ENCODE measurements at regions not wholly inside any gene's neighbourhood (a gene's known extent, or its start where the extent isn't known, plus 50 kb on each side); places are given as distances from the start of the nearest gene placed in this dataset.
A peak's percentile ranks its signal among the peaks of the same experiment; 100 is the strongest.

GRCh38 chr2:147468963-147469362, 375.9 kb upstream of the ACVR2A start:
- ChIA-PET POLR2A (ENCODE audit: low non-redundant PET) (no interaction called here), CTCF (no interaction called here)
- BruUV-seq (replicated peaks): no TSS peak
- Histone ChIP-seq H3K36me3 (ENCODE audit: insufficient read depth, low read length, poor library complexity, severe bottlenecking) (no peaks in the 10 kb centered on the region), H3K27me3 (replicated peaks; ENCODE audit: insufficient read depth, low read depth, low read length, poor library complexity) (no peaks in the 10 kb centered on the region), H3K4me1 (ENCODE audit: insufficient read depth, low read length, poor library complexity, severe bottlenecking) (peaks cover 42% of the 10 kb centered on the region), H3K9me3 (ENCODE audit: low read depth, low read length, poor library complexity, severe bottlenecking) (no peaks in the 10 kb centered on the region), H3K4me3 (ENCODE audit: low read depth, low read length, poor library complexity, severe bottlenecking) (no peak overlapping the region), H3K27ac (ENCODE audit: low read depth, low read length, poor library complexity, severe bottlenecking) (peak overlapping the region; percentile 19)
- DNase-seq (ENCODE audit: low spot score): no peak
- intact Hi-C loops (cut with micrococcal nuclease; ENCODE audit: unreplicated experiment): no loop called here
- TF ChIP-seq EZH2 (IDR thresholded peaks at IDR 0.05; ENCODE audit: borderline replicate concordance, low read depth, low read length, poor library complexity, severe bottlenecking) (no peak), CTCF (conservative IDR thresholded peaks at IDR 0.05; ENCODE audit: low read depth, low read length) (no peak)

GRCh38 chr2:147468349-147468748, 376.5 kb upstream of the ACVR2A start:
- intact Hi-C loops (cut with micrococcal nuclease; ENCODE audit: unreplicated experiment): no loop called here
- DNase-seq (ENCODE audit: low spot score): peak; percentile 13
- no peaks in the 10 kb centered on the region for H3K27me3 ChIP-seq (replicated peaks; ENCODE audit: insufficient read depth, low read depth, low read length, poor library complexity)
- H3K9me3 ChIP-seq (ENCODE audit: low read depth, low read length, poor library complexity, severe bottlenecking): no peaks in the 10 kb centered on the region
- H3K4me1 ChIP-seq (ENCODE audit: insufficient read depth, low read length, poor library complexity, severe bottlenecking): peaks cover 42% of the 10 kb centered on the region
- no TSS peak for BruUV-seq (replicated peaks)
- no peaks in the 10 kb centered on the region for H3K36me3 ChIP-seq (ENCODE audit: insufficient read depth, low read length, poor library complexity, severe bottlenecking)
- no peak for TF ChIP-seq CTCF (conservative IDR thresholded peaks at IDR 0.05; ENCODE audit: low read depth, low read length)
- TF ChIP-seq EZH2 (IDR thresholded peaks at IDR 0.05; ENCODE audit: borderline replicate concordance, low read depth, low read length, poor library complexity, severe bottlenecking): no peak
- no peak overlapping the region for H3K27ac ChIP-seq (ENCODE audit: low read depth, low read length, poor library complexity, severe bottlenecking)
- CTCF ChIA-PET: no interaction called here
- no peak overlapping the region for H3K4me3 ChIP-seq (ENCODE audit: low read depth, low read length, poor library complexity, severe bottlenecking)
- POLR2A ChIA-PET (ENCODE audit: low non-redundant PET): no interaction called here

DNA sequence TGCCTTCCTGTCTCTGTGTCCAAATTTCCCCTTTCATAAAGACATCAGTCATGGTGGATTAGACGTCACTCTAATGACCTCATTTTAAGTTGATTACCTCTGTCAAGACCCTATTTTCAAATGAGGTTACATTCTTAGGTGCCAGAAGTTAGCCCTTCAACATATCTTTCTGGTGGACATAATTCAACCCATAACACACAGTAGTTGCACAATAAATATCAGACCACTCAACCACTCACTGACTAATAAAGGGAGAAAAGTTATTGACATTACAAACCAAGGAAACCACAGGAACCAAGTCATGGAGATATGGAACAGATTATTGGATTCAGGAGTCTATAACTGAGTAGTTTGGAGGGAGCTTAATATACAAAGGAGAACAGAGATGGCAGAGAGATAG, 377.4 kb upstream of the ACVR2A start:
- CTCF ChIA-PET: no interaction called here
- no peak for TF ChIP-seq EZH2 (IDR thresholded peaks at IDR 0.05; ENCODE audit: borderline replicate concordance, low read depth, low read length, poor library complexity, severe bottlenecking)
- no peak for TF ChIP-seq CTCF (conservative IDR thresholded peaks at IDR 0.05; ENCODE audit: low read depth, low read length)
- Histone ChIP-seq H3K27me3 (replicated peaks; ENCODE audit: insufficient read depth, low read depth, low read length, poor library complexity) (no peaks in the 10 kb centered on the region), H3K4me3 (ENCODE audit: low read depth, low read length, poor library complexity, severe bottlenecking) (no peak overlapping the region), H3K4me1 (ENCODE audit: insufficient read depth, low read length, poor library complexity, severe bottlenecking) (peaks cover 42% of the 10 kb centered on the region), H3K36me3 (ENCODE audit: insufficient read depth, low read length, poor library complexity, severe bottlenecking) (no peaks in the 10 kb centered on the region), H3K27ac (ENCODE audit: low read depth, low read length, poor library complexity, severe bottlenecking) (no peak overlapping the region), H3K9me3 (ENCODE audit: low read depth, low read length, poor library complexity, severe bottlenecking) (no peaks in the 10 kb centered on the region)
- POLR2A ChIA-PET (ENCODE audit: low non-redundant PET): no interaction called here
- BruUV-seq (replicated peaks): no TSS peak
- intact Hi-C loops (cut with micrococcal nuclease; ENCODE audit: unreplicated experiment): no loop called here
- peak; percentile 25 for DNase-seq (ENCODE audit: low spot score)
